ENCODE measurements at regions not wholly inside any gene's neighbourhood (a gene's known extent, or its start where the extent isn't known, plus 50 kb on each side); places are given as distances from the start of the nearest gene placed in this dataset.

DNA sequence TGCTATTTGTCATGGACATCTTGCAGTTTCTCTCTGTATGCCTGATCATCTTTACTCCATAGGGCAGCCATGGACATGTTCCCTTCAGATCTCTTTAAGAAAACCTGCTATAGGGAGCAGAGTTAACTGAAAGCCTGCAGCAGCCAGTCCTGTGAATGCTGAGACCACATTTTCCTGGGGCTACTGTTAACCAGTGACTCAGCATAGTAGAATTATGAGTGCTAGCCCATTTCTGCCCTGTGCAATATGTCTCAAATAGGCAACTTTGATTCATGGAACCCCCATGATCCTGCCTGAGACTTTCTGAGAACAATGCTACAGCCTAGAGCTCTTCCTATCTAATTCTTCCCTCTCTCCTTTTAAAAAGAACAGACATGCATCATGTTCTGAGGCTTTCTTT, 624.2 kb downstream of the CHSY3 start:
- Histone ChIP-seq H3K4me3 (no peak overlapping the region), H3K27ac (no peak overlapping the region), H3K36me3 (no peaks in the 10 kb centered on the region), H3K4me1 (no peaks in the 10 kb centered on the region), H3K27me3 (no peaks in the 10 kb centered on the region), H3K9me3 (no peaks in the 10 kb centered on the region)
- DNase-seq, result no peak
- TF ChIP-seq CTCF (IDR thresholded peaks at IDR 0.05), result no peak
- ATAC-seq, result no peak
- intact Hi-C loops (cut with DNase I), result no loop called here

DNA sequence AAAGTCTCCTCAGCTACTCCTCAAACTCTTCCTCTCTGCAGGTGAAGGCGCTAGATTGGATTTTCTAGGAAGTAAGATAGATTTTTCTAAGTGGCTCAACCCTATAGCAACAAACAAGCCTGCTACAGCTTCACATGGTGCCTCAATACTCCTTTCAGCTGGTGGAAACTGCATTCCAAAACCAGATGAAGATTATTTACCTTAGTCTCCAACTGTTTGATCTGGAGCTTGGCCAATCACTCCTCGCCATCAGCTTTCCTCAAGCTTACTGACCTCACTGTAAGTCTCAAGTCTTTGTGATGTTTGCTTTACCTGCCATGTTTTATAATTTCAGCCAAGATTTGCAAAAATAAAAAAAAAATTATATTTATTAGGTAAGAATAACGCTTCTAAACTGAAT, 622.4 kb downstream of the CHSY3 start:
- Histone ChIP-seq H3K9me3 (no peaks in the 10 kb centered on the region), H3K4me1 (no peaks in the 10 kb centered on the region), H3K4me3 (no peak overlapping the region), H3K36me3 (no peaks in the 10 kb centered on the region), H3K27ac (no peak overlapping the region), H3K27me3 (no peaks in the 10 kb centered on the region)
- ATAC-seq (no peak), DNase-seq (no peak)
- WGBS, 2 donors, result 66 to 73% methylated on average over 3 of the region's 3 CpGs
- intact Hi-C loops (cut with DNase I), result no loop called here
- no peak for TF ChIP-seq CTCF (IDR thresholded peaks at IDR 0.05)

GRCh38 chr5:130520211-130520610, 615.9 kb downstream of the CHSY3 start:
- DNase-seq, result no peak
- 66 to 72% methylated on average over 1 of the region's 1 CpG for WGBS, 2 donors
- no peaks in the 10 kb centered on the region for H3K4me1 ChIP-seq
- no peak for TF ChIP-seq CTCF (IDR thresholded peaks at IDR 0.05)
- intact Hi-C loops (cut with DNase I), result no loop called here
- H3K4me3 ChIP-seq, result no peak overlapping the region
- peaks cover 0 to 35% (median 14%) of the 10 kb centered on the region in 11 donors for H3K9me3 ChIP-seq
- H3K27ac ChIP-seq, result no peak overlapping the region
- no peaks in the 10 kb centered on the region for H3K27me3 ChIP-seq
- no peak for ATAC-seq
- no peaks in the 10 kb centered on the region for H3K36me3 ChIP-seq

DNA sequence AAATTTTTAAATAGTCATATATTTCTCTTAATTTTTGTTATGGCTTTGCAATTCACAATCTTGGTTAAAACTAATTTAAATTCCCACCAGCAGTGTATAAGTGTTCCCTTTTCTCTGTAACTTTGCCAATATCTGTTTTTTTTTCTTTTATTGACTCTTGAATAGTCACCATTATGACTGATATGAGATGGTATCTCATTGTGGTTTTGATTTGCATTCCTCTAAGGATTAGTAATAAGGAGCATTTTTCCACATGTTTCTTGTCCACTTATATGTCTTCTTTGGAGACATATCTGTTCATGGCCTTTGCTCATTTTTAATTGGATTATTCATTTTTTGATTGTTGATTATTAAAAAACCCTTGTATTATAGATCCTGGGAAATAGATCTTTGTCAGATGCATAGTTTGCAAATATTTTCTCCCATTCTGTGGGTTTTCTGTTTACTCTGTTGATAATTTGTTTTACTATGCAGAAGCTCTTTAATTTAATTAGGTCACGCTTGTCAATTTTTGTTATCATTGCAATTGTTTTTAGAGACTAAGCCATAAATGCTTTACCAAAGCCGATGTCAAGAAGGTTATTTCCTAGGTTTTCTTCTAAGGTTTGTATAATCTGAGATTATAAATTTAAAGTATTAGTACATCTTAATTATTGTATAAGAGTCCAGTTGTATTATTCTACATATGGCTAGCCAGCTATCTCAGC, 610.9 kb downstream of the CHSY3 start:
- no peaks in the 10 kb centered on the region for H3K4me1 ChIP-seq
- intact Hi-C loops (cut with DNase I), result no loop called here
- no peak for TF ChIP-seq CTCF (IDR thresholded peaks at IDR 0.05)
- WGBS, 2 donors, result 93 to 96% methylated on average over 2 of the region's 2 CpGs
- no peak overlapping the region for H3K27ac ChIP-seq
- peaks cover 0 to 42% (median 14%) of the 10 kb centered on the region in 11 donors for H3K9me3 ChIP-seq
- no peak overlapping the region for H3K4me3 ChIP-seq
- H3K36me3 ChIP-seq, result no peaks in the 10 kb centered on the region
- H3K27me3 ChIP-seq, result no peaks in the 10 kb centered on the region
- no peak for ATAC-seq
- no peak for DNase-seq

Data from heart right ventricle (tissue), 16 donors.